Activated CD4-positive, alpha-beta memory T cell treated with anti-CD3 and anti-CD28 coated beads for 36 hours (primary cell): ENCODE measurements at regions not wholly inside any gene's neighbourhood (a gene's known extent, or its start where the extent isn't known, plus 50 kb on each side); places are given as distances from the start of the nearest gene placed in this dataset.

Experiments
- CTCF ChIA-PET: fragments of 350-600 bp; sonication (Branson Sonifier 250); formaldehyde crosslinking; loops from one replicate; lab custom pipeline; 2021; ENCODE audit warnings: antibody characterized with exemption, inconsistent platforms; lab: Charles Lee
- POLR2A ChIA-PET: fragments of 350-600 bp; sonication (Branson Sonifier 250); formaldehyde crosslinking; loops from one replicate; lab custom pipeline; 2021; ENCODE audit warnings: antibody characterized with exemption; lab: Charles Lee
- DNase-seq: peaks from one replicate; pipeline ENCODE4 v3.0.0-alpha.2; 2020
- H3K27ac Mint-ChIP-seq: one replicate; pipeline ENCODE4 v1.8.0; 2021; ENCODE audit warnings: mixed read lengths
- H3K27me3 Mint-ChIP-seq: one replicate; pipeline ENCODE4 v1.8.0; 2021; ENCODE audit warnings: mixed read lengths
- H3K36me3 Mint-ChIP-seq: one replicate; pipeline ENCODE4 v1.8.0; 2021; ENCODE audit warnings: mixed read lengths
- H3K4me1 Mint-ChIP-seq: one replicate; pipeline ENCODE4 v1.8.0; 2021; ENCODE audit warnings: low read depth, mixed read lengths
- H3K4me3 Mint-ChIP-seq: one replicate; pipeline ENCODE4 v1.8.0; 2021; ENCODE audit warnings: mild to moderate bottlenecking, mixed read lengths
- H3K9me3 Mint-ChIP-seq: one replicate; pipeline ENCODE4 v1.8.0; 2021; ENCODE audit warnings: mixed read lengths
- intact Hi-C: fragments of 100-400 bp; cut with micrococcal nuclease; formaldehyde crosslinking; loops from one replicate; pipeline ENCODE4 v1.15.1; 2023

DNA sequence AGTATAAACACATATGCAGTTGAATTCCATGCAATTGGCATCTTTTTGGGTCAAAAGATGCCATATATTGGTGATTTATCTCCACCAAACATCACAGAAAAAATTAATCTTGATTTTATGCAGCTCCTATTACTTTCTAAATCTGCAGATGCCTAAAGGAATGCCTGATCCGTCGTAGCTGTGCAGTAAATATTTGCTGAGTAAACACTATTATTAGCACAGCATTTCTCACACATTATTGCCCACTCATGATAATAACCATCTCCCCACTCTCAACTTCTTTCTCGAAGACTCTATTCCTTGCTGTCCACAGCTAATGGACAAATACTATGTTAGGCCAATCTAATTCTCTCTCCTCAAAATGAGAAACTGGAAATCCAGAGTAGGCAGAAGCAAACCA lies 625.2 kb downstream of the ZIC1 start:
- Mint-ChIP-seq H3K27ac (no peak overlapping the region), H3K4me1 (no peaks in the 10 kb centered on the region), H3K4me3 (no peak overlapping the region), H3K36me3 (no peaks in the 10 kb centered on the region), H3K27me3 (no peaks in the 10 kb centered on the region), H3K9me3 (peaks cover 5% of the 10 kb centered on the region)
- ChIA-PET CTCF (no interaction called here), POLR2A (no interaction called here)
- DNase-seq = no peak
- intact Hi-C loops = no loop called here

- ChIA-PET CTCF (no interaction called here), POLR2A (no interaction called here)
- DNase-seq = no peak
- Mint-ChIP-seq H3K4me3 (no peak overlapping the region), H3K4me1 (no peaks in the 10 kb centered on the region), H3K27ac (no peak overlapping the region), H3K27me3 (no peaks in the 10 kb centered on the region), H3K9me3 (peaks cover 8% of the 10 kb centered on the region), H3K36me3 (no peaks in the 10 kb centered on the region)
- intact Hi-C loops = no loop called here
Measured at GRCh38 chr3:148036331-148036876, 627.2 kb downstream of the ZIC1 start.

- Mint-ChIP-seq H3K27me3 (no peaks in the 10 kb centered on the region), H3K27ac (no peak overlapping the region), H3K4me3 (no peak overlapping the region), H3K9me3 (peaks cover 9% of the 10 kb centered on the region), H3K4me1 (no peaks in the 10 kb centered on the region), H3K36me3 (no peaks in the 10 kb centered on the region)
- ChIA-PET CTCF (no interaction called here), POLR2A (no interaction called here)
- DNase-seq = no peak
- intact Hi-C loops = no loop called here
Measured at GRCh38 chr3:148042663-148043445, 633.7 kb downstream of the ZIC1 start.

GRCh38 chr3:148044151-148044550 lies 635.0 kb downstream of the ZIC1 start:
- Mint-ChIP-seq H3K36me3 (no peaks in the 10 kb centered on the region), H3K27ac (no peak overlapping the region), H3K4me3 (no peak overlapping the region), H3K4me1 (no peaks in the 10 kb centered on the region), H3K27me3 (no peaks in the 10 kb centered on the region), H3K9me3 (peaks cover 9% of the 10 kb centered on the region)
- intact Hi-C loops = no loop called here
- POLR2A ChIA-PET = no interaction called here
- CTCF ChIA-PET = no interaction called here
- DNase-seq = no peak

DNA sequence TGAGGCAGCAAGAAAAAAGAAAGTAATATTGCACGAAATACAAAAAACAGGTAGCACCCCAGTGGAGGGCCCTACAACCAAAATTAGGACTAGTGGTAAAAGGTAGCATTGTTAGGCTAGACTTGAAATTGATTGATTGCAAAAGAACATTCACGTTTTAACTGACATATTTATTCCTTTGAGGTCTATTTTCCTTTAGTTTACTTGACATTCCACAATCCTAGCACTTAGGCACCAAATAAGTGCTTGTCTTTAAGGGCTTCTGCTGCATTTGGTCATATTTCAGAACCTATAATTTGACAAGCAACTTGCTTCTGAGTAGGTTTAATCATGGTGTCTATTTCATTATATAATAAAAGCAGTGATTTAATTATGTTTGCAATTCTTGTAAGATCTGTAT lies 642.7 kb upstream of the AGTR1 start:
- Mint-ChIP-seq H3K4me1 (no peaks in the 10 kb centered on the region), H3K27ac (no peak overlapping the region), H3K9me3 (peaks cover 11% of the 10 kb centered on the region), H3K36me3 (no peaks in the 10 kb centered on the region), H3K4me3 (no peak overlapping the region), H3K27me3 (no peaks in the 10 kb centered on the region)
- ChIA-PET CTCF (interaction anchor here (0.6 kb wide), 1 partner anchor 257 kb away, joined by 3 read pairs; no protein-coding TSS in a partner anchor), POLR2A (no interaction called here)
- intact Hi-C loops = no loop called here
- DNase-seq = no peak

GRCh38 chr3:148062590-148062989 lies 635.1 kb upstream of the AGTR1 start:
- Mint-ChIP-seq H3K36me3 (no peaks in the 10 kb centered on the region), H3K27ac (no peak overlapping the region), H3K4me1 (no peaks in the 10 kb centered on the region), H3K4me3 (no peak overlapping the region), H3K9me3 (peaks cover 4% of the 10 kb centered on the region), H3K27me3 (no peaks in the 10 kb centered on the region)
- intact Hi-C loops = no loop called here
- ChIA-PET POLR2A (no interaction called here), CTCF (no interaction called here)
- no peak for DNase-seq

- CTCF ChIA-PET = no interaction called here
- Mint-ChIP-seq H3K27ac (no peak overlapping the region), H3K36me3 (no peaks in the 10 kb centered on the region), H3K9me3 (no peaks in the 10 kb centered on the region), H3K4me3 (no peak overlapping the region), H3K27me3 (no peaks in the 10 kb centered on the region), H3K4me1 (no peaks in the 10 kb centered on the region)
- intact Hi-C loops = no loop called here
- no peak for DNase-seq
- POLR2A ChIA-PET = no interaction called here
Measured at GRCh38 chr3:148066802-148067201, 630.9 kb upstream of the AGTR1 start.

DNA sequence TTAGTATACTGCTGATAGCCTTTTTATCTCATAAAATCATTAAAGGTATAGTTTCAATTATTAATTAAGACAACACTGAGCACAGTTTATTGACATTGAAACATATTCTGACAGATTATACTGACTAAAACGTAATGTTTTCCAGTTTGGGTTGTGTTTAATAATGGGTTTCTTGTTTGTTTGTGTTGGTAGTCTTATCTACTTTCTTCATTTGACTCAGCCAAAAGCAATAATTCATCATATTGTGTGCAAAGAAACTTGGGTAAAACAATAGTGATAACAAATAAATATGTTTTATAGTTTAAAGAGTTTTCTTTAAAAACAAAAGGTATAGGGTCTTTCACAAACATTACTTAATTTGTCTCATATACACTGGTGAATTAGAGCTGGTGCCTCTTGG lies 629.2 kb upstream of the AGTR1 start:
- ChIA-PET POLR2A (no interaction called here), CTCF (no interaction called here)
- intact Hi-C loops = no loop called here
- H3K9me3 Mint-ChIP-seq = no peaks in the 10 kb centered on the region
- no peak overlapping the region for H3K4me3 Mint-ChIP-seq
- no peak overlapping the region for H3K27ac Mint-ChIP-seq
- H3K36me3 Mint-ChIP-seq = no peaks in the 10 kb centered on the region
- no peaks in the 10 kb centered on the region for H3K4me1 Mint-ChIP-seq
- no peaks in the 10 kb centered on the region for H3K27me3 Mint-ChIP-seq
- DNase-seq = no peak

GRCh38 chr3:148070041-148070440 lies 627.7 kb upstream of the AGTR1 start:
- no peak for DNase-seq
- CTCF ChIA-PET = no interaction called here
- Mint-ChIP-seq H3K27ac (no peak overlapping the region), H3K4me1 (no peaks in the 10 kb centered on the region), H3K27me3 (no peaks in the 10 kb centered on the region), H3K4me3 (no peak overlapping the region), H3K9me3 (no peaks in the 10 kb centered on the region), H3K36me3 (no peaks in the 10 kb centered on the region)
- POLR2A ChIA-PET = no interaction called here
- intact Hi-C loops = no loop called here

DNA sequence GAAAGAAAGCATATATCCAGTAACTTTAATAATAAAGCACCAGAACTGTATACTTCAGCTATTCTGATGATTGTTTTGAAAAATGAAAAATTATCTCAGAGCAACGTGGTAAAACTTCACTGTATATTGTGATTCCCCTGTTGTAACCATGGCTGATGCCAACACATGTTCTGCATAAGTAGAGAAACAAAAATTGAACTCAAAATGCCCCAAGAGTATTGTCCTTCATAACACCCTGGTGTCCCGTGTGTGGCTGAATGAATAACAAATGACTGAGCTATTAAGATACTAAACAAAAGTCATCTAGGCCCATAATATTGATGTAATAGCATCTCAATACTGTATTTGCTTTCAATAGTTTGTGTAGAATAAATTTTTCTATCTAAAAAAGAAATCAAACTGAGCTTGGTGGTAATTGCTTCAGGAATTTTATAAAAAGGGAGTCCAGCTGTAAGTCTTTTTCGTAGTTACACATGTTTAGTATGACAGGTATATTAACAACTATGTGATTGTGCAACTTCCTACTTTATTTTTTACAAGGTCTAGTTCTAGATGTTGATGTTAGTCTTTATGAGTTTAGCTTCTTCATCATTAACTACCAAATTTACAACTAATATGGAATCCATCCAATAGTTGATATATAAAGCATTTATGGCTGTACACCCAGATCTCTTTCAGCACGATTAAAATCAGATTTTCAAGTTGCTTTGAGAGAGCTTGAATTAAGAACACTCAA lies 623.8 kb upstream of the AGTR1 start:
- POLR2A ChIA-PET = no interaction called here
- intact Hi-C loops = no loop called here
- CTCF ChIA-PET = no interaction called here
- H3K36me3 Mint-ChIP-seq = no peaks in the 10 kb centered on the region
- no peaks in the 10 kb centered on the region for H3K27me3 Mint-ChIP-seq
- no peaks in the 10 kb centered on the region for H3K4me1 Mint-ChIP-seq
- H3K27ac Mint-ChIP-seq = no peak overlapping the region
- H3K9me3 Mint-ChIP-seq = no peaks in the 10 kb centered on the region
- no peak for DNase-seq
- H3K4me3 Mint-ChIP-seq = no peak overlapping the region

DNA sequence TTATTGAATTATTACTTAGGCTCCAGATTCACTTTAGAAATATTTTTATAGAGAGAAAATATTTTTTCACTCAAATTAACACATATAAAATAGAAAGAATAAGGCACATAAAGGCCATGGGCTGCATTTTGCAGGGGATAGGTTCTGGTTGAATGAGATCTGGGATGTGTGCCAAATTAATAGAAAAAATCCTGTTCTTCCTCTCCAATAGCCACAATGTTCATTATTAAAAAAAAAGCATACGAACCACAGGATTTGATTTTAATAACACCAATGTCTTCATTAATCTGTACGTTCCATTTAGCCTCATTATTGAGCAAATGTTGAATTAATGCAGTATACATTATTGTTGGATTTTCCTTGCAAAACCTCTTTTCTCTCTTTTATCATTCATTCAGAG lies 622.8 kb upstream of the AGTR1 start:
- intact Hi-C loops = no loop called here
- no peaks in the 10 kb centered on the region for H3K9me3 Mint-ChIP-seq
- no peak for DNase-seq
- no peak overlapping the region for H3K27ac Mint-ChIP-seq
- CTCF ChIA-PET = no interaction called here
- H3K4me3 Mint-ChIP-seq = no peak overlapping the region
- no peaks in the 10 kb centered on the region for H3K36me3 Mint-ChIP-seq
- H3K27me3 Mint-ChIP-seq = no peaks in the 10 kb centered on the region
- H3K4me1 Mint-ChIP-seq = no peaks in the 10 kb centered on the region
- POLR2A ChIA-PET = no interaction called here

DNA sequence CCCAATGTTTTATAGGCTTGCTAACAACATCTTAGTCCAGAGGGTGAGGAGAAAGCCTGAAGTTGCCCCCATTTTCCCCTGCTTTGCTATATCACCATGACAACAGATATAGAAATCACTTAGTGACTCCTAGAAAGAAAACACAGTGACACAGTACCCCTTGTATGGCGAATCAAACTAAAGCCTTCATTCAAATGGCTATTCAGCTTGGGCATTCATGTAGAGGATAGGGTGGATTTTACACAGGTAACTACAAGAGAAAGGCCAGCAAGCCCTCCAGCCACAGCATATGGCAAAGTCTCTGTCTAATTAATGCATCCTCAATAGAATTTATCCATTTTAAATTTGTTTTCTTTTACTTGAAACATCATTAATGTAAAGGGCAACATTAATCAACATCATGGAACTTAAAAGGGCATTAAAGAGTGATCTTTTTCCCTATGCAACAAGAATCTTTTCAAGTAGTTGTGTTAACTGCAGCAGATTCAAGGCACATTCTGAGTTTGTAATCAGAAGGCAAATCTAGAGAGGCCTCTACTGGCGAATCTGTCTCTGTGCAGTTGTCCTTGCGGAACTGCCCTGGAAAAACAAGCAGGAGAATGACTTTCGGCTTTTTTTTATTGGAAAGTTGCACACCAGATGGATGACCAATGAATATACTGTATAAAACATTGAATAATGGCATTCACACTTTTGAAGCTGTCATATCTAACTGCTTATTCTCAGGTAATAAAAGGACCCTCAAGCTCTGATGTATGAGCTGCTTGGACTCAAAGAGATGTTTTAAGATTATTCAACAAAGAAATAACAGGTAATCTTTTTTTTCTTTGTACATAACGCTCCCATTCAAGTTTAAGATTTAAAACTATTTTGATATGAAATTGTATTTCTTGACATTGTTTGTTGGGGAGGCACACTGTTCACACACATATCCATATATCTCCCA lies 621.7 kb upstream of the AGTR1 start:
- POLR2A ChIA-PET = no interaction called here
- no peaks in the 10 kb centered on the region for H3K36me3 Mint-ChIP-seq
- CTCF ChIA-PET = no interaction called here
- intact Hi-C loops = no loop called here
- no peaks in the 10 kb centered on the region for H3K9me3 Mint-ChIP-seq
- no peak overlapping the region for H3K27ac Mint-ChIP-seq
- no peak for DNase-seq
- H3K27me3 Mint-ChIP-seq = no peaks in the 10 kb centered on the region
- H3K4me1 Mint-ChIP-seq = no peaks in the 10 kb centered on the region
- no peak overlapping the region for H3K4me3 Mint-ChIP-seq
